H7 (cell line): ENCODE measurements at regions not wholly inside any gene's neighbourhood (a gene's known extent, or its start where the extent isn't known, plus 50 kb on each side); places are given as distances from the start of the nearest gene placed in this dataset.

Experiments
- DNase-seq: peaks from one replicate; pipeline ENCODE4 v3.0.0; 2012
- H3K27me3 ChIP-seq: 2 replicates; pipeline ENCODE4 v1.6.0; 2011; ENCODE audit warnings: mild to moderate bottlenecking, low read length; ENCODE audit not compliant: control insufficient read depth, insufficient read depth
- H3K36me3 ChIP-seq: replicated peaks from 2 replicates; pipeline ENCODE4 v1.5.1; 2011; ENCODE audit warnings: low read length; ENCODE audit not compliant: control insufficient read depth, insufficient read depth
- H3K4me3 ChIP-seq: 2 replicates; pipeline ENCODE4 v1.5.1; 2011; ENCODE audit warnings: low read depth, mild to moderate bottlenecking, control low read depth, low read length, moderate library complexity; ENCODE audit not compliant: insufficient read depth

DNA sequence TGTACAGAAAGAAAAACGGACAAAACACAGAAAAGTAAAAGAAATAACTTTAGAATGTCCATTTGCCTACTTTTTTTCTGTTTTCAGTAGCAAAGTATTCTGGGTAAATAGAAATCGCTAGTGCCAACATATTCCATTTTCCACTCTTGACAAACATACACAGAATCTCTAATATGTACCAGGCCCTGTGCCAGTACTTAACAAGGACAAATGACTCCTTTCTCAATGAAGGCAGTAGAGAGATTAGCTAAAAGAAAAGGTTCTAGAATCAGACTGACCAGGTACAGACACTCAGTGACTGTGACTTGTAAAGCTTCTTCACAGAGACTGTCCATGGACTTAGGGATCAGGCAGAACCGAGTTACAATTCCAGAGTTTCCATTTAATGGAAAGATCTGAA, 165.8 kb upstream of the STAC start:
- Histone ChIP-seq H3K4me3 (no peak overlapping the region), H3K36me3 (no peaks in the 10 kb centered on the region), H3K27me3 (no peaks in the 10 kb centered on the region)
- DNase-seq: no peak

DNA sequence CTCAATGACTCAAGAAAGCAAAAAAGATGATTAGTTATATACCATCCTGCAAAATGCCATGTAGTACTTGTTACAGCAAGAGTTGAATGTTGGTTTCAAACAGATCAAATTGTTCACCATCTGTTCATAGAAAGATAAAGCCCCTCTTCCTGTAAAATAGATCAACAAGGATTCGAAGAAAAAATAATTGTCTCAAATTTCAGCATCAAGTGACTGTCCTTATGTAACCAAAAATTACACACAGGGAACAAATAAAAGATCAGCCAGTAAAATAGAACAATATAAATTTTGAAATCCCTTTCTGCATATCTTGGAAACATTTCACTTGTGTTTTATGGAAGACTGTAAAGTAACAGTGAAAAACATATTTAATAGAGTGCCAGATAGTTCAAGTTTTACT, 165.1 kb upstream of the STAC start:
- Histone ChIP-seq H3K27me3 (no peaks in the 10 kb centered on the region), H3K36me3 (no peaks in the 10 kb centered on the region), H3K4me3 (no peak overlapping the region)
- no peak for DNase-seq

DNA sequence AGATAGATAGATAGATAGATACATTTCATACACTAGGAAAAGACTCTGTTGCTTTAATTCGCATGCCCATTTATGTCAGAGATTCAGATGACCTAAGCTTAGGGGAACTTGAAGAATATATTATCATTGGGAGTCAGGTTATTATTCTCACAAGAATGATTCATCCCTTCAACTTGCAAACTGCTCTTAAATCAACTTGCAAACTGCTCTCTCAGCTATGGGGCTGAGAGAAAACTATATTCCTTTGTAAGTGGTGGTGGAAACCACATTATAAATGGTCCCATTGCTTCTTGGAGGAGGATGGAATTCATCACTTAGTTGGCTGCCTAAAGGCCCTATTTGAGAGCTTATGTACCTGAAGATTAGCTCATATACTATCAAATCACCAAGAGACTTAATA, 160.9 kb upstream of the STAC start:
- Histone ChIP-seq H3K27me3 (no peaks in the 10 kb centered on the region), H3K36me3 (no peaks in the 10 kb centered on the region), H3K4me3 (no peak overlapping the region)
- no peak for DNase-seq

DNA sequence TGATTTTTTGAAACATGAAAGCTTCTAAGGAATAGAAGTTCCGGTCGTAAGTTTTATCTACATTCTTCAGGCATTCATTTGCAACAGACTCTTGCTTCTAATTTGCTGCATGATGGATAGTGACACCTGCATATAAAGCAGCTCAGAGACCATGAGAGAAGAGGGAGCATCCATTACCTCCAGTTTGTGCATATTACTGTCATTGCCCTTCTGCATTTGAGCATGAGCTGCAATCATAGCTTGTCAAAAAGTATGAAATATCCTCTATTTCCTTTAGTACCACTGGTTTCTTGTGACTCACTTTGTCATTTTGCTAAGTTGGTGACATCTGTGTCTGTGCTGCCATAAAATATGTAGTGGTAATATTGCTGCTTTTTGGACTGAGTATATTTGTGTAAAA, 160.1 kb upstream of the STAC start:
- H3K4me3 ChIP-seq: no peak overlapping the region
- no peak for DNase-seq
- no peaks in the 10 kb centered on the region for H3K27me3 ChIP-seq
- H3K36me3 ChIP-seq: no peaks in the 10 kb centered on the region

DNA sequence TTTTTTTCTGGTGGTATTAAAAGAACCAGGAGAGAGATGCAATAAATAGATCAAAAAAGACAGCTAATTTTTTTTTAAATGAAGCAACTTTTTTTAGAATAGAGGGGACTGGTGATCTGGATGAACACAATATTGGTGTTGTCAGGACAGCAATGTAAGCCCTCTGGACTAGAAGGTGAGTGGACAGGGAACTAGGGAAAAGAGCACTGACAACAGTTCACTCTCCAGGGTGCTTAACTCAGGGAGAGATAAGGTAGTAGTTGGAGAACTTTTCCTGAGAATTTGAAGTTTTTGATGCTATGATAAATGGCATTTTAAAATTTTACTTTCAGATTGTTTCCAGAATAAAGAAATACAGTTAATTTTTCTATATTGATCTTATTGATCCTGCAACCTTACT, 158.3 kb upstream of the STAC start:
- H3K4me3 ChIP-seq: no peak overlapping the region
- no peak for DNase-seq
- no peaks in the 10 kb centered on the region for H3K27me3 ChIP-seq
- no peaks in the 10 kb centered on the region for H3K36me3 ChIP-seq

DNA sequence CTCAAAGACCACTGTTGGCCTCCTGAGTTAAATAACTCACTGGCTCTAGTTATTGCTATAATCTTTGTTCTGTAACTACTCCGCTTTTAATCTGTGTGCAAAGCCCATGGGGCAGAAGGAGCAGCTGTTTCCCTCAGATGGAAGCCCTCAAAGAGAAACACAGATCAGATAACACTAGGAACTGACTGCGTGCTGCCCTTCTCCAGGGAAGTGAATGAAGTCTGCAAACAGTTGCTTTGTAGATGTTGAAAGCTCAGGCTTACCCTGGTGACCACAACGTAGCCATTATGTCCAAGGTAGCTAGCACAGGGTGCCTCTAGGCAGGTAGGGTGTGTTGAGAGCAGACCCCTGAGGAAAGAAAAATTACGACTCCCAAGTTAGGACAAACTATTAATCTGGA, 152.3 kb upstream of the STAC start:
- no peak overlapping the region for H3K4me3 ChIP-seq
- no peaks in the 10 kb centered on the region for H3K27me3 ChIP-seq
- no peaks in the 10 kb centered on the region for H3K36me3 ChIP-seq
- no peak for DNase-seq

DNA sequence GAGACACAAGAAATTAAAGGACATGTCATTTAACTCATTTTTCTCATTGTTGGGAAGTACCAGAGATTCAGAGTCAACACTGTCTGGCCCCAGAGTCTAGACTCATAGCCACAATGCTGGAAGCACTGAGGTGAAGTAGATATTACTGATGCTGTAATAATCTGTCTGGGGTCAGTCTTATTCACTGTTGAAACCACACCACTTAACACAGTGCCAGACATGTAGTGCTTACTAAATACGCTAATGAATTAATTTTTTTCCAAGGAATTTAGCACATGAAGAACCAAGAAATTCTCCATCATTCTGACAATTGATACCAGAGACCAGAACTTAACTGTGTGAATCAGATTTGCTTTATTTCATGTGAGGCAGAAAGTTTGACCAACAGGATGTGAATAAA, 150.8 kb upstream of the STAC start:
- no peak for DNase-seq
- Histone ChIP-seq H3K36me3 (no peaks in the 10 kb centered on the region), H3K4me3 (no peak overlapping the region), H3K27me3 (no peaks in the 10 kb centered on the region)

DNA sequence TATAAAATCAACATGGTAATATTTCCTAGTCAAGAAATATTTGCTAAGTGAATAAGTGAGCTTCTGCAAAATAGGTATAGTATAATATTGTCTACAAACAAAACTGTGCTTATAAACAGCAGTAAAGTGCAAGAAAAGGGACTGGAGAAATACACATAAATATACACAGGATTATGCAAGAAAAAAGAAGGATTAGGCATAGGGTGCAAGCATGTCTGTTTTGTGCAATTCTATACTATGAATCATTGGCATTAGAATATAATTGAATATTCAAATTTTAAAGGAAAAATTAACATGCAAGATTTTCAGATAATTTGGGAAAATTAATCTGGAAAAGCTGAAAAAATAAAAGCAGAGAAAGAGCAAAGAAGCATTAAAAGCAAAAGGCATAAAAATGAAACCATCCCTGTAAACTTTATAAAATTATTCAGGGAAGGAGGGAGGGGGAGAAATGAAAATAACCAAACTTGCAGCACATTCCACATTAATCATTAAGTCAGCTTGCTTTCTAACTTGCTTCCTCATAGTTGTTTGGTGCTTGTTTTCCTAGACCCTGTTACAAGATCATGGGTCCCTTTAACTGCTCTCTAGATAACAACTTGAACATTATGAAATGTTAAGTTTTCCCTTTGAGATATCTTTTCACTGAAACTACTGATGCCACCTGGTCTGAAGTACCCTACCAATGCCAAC, 147.4 kb upstream of the STAC start:
- Histone ChIP-seq H3K4me3 (no peak overlapping the region), H3K36me3 (no peaks in the 10 kb centered on the region), H3K27me3 (no peaks in the 10 kb centered on the region)
- no peak for DNase-seq

DNA sequence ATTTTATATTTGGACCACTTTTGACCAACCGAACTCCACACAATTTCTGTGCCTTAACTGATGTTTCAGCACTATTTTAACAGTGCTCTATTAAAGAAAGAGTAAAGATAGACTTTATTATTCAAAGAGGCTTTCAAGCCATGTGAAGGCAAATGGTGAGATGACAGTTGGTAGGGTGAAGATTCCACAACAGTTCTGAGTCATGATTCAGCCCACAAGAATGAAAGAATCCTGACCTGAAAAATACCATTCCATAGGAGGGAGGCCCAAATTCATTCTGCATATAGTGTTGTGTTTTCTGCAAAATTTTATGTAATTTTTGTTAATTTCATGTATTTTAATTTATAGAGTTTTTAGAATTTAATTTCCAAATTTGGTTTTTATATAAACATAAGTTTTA, 135.6 kb upstream of the STAC start:
- Histone ChIP-seq H3K4me3 (no peak overlapping the region), H3K36me3 (no peaks in the 10 kb centered on the region), H3K27me3 (no peaks in the 10 kb centered on the region)
- no peak for DNase-seq

DNA sequence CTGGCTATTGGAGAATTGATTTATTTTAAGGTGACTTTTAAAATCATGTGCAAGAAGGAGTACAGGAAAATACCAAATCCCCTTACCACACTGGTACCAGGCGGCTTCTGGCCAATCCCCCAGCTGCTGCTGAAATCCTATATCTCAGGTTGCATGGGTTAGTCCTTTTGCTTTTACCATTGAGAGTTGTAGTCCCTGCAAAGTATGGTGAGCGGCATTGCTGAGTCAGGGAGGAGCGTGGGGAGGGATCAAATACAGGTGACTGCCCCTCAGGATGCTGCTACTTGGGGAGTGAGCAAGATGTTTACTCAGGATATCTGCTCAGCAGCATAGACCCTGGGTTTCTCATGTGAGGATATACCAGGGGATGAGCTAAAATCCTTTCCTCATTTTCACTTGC, 131.9 kb upstream of the STAC start:
- DNase-seq: peak; percentile 2
- Histone ChIP-seq H3K27me3 (no peaks in the 10 kb centered on the region), H3K36me3 (no peaks in the 10 kb centered on the region), H3K4me3 (no peak overlapping the region)

DNA sequence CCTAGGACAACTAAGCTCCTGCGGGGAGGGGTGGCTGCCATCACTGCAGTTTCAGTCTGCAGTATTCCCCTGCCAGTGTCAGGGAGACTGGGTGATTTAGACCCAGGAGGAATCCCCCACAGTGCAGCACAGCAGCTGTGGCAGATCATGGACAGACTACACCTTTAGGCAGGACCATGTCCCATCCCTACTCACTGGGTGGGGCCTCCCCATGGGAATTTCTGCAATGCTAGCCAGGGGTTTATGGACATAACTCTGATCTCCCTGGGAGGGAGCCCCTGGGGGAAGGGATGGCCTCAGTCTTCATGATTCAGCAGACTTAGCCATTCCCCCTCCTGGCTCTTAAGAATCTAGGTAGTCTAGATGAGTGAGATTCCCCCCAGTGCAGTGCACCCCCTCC, 130.1 kb upstream of the STAC start:
- H3K36me3 ChIP-seq: no peaks in the 10 kb centered on the region

DNA sequence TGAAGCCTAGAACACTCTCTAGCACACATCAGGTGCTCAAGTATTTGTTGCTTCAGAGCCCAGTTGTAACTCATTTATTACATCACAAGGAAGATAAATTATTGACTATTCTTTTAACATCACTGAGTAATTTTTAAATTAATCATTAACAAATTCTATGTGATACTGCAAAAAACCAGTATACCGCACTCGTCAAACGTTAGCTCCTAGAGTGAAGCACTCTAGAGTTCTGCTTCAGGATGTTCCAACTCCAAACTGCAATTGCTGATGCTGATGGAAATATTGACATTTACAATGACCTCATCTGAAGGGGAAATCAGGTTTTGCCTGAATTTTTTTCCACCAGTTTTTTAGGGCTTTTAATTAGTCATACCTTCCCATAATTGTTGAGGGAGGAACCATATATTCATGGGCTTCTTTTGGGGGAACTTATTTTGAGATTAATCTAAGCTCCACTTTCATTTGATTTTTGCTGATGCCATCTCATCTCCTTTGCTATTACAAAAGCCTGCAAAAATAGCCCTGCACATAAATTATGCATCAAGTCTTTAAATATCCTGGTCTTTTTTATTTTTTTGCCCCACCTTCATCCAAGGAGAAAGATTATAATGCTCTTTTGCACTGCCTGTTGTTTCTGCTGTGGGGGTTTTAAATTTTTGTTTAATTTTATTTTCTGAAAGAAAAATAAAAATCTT, 123.0 kb upstream of the STAC start:
- no peak for DNase-seq
- no peaks in the 10 kb centered on the region for H3K36me3 ChIP-seq
- H3K4me3 ChIP-seq: no peak overlapping the region
- H3K27me3 ChIP-seq: no peaks in the 10 kb centered on the region

More for the DNA sequence above, 130.1 kb upstream of the STAC start:
- H3K4me3 ChIP-seq: no peak overlapping the region
- no peaks in the 10 kb centered on the region for H3K27me3 ChIP-seq
- DNase-seq: no peak

DNA sequence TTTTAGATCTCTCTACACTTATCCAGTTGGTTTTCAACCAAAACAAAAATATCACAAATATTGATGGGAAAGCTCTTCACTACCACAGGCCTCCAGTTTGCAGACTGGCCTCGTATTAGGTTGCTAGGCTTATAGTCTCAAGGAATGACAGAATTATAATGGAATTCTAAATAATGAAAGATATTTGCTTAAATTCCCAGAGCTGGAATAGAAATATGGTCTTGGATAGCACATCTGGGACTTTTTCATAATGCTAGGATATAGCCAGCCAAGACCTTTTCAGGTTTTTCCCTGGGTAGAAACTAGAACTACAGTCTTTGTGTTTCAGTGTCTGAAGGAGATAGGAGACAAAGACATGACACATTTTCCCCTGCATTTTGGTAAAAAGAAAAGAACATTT, 121.9 kb upstream of the STAC start:
- H3K36me3 ChIP-seq: no peaks in the 10 kb centered on the region
- no peak overlapping the region for H3K4me3 ChIP-seq
- DNase-seq: no peak
- H3K27me3 ChIP-seq: no peaks in the 10 kb centered on the region

DNA sequence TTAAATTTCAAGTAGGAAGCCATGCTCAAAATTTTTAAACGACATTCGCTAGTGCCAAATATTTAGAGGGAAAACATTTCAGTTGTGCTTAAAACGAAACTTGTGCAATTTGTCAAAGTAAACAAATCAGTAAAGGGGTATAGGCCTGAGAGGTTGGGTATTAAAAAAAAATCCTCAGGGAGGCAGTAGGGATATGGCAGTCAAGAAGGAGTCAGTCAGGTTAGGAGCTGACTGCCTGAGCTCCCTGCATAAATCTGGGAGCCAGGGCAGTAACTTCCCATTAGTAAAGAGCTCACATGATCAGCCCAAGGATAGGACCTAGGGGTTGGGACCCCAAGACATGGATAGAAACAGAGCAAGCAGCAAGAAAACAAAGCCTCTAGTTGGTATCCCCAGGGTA, 120.7 kb upstream of the STAC start:
- DNase-seq: peak; percentile 5
- no peak overlapping the region for H3K4me3 ChIP-seq
- no peaks in the 10 kb centered on the region for H3K27me3 ChIP-seq
- no peaks in the 10 kb centered on the region for H3K36me3 ChIP-seq

DNA sequence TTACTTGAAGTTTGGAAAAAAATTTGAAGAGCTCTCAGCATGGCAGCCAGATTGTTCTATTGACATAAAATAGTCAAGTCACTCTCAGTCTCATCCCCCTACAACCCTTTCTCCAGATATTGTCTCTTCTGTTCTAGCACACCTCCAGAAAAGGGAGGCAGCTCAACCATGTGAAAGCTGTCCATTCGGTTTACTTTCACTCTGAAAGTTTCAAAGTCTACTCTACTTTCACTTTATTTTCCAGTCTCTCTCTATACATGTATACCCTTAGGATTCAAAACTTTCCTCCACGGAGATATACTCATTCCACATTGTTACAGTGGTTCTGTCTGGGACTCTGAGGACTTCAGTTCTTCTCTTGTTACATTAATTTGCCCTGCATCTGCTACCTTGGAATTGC, 111.0 kb upstream of the STAC start:
- Histone ChIP-seq H3K27me3 (no peaks in the 10 kb centered on the region), H3K4me3 (no peak overlapping the region), H3K36me3 (no peaks in the 10 kb centered on the region)
- DNase-seq: no peak

DNA sequence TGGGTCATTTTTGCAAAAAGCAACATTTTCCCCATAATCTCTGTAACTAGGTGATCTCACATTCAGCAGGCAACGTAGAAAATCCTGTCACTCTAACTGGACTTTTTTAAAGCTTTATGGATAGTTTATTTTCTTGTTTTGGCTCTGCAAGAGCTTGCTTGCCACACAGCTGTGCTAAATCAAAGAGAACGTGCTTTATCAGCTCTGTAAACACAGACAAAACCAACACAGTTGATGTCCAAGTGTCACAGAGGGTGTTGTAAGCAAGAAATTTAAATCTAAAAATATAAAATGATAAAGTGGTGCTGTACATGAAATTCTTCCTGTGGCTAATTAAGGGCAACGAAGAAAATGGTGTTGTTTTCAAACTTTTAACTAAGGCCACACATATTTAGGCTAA, 97.5 kb upstream of the STAC start:
- no peak overlapping the region for H3K4me3 ChIP-seq
- DNase-seq: no peak

More for the DNA sequence above, 97.5 kb upstream of the STAC start:
- Histone ChIP-seq H3K27me3 (no peaks in the 10 kb centered on the region), H3K36me3 (no peaks in the 10 kb centered on the region)
